ENCODE measurements at regions not wholly inside any gene's neighbourhood (a gene's known extent, or its start where the extent isn't known, plus 50 kb on each side); places are given as distances from the start of the nearest gene placed in this dataset.

GRCh38 chr11:111114091-111114490 is 131.4 kb upstream of the POU2AF2 start:
- TF ChIP-seq SUZ12 (IDR thresholded peaks at IDR 0.05; ENCODE audit: extremely low read depth, insufficient read depth, insufficient read length) (no peak), ZNF274 (IDR thresholded peaks at IDR 0.05; ENCODE audit: low read depth, low read length) (no peak), YY1 (IDR thresholded peaks at IDR 0.05; ENCODE audit: insufficient read depth, insufficient read length) (no peak)
